GM12878 (cell line): ENCODE measurements at regions not wholly inside any gene's neighbourhood (a gene's known extent, or its start where the extent isn't known, plus 50 kb on each side); places are given as distances from the start of the nearest gene placed in this dataset.

Experiments
- ATAC-seq: fragments of 200-7000 bp; cut with Tn5 transposase; 3 replicates; pipeline ENCODE4 v1.9.1; 2020; ENCODE audit warnings: mild to moderate bottlenecking, moderate library complexity
- BruUV-seq: library from RNA; stranded (reverse); fragments of 400-500 nt; replicated peaks from 2 replicates; lab custom pipeline; 2021; lab: Mats Ljungman, UMichigan
- CTCF ChIA-PET: fragments of 300-600 bp; sonication (Branson Sonifier 250); formaldehyde crosslinking; extraction: SDS; loops from one replicate; lab custom pipeline; 2021; ENCODE audit warnings: inconsistent platforms; lab: Yijun Ruan, JAX
- POLR2A ChIA-PET: fragments of 350-600 bp; formaldehyde crosslinking; extraction: SDS; loops from one replicate; lab custom pipeline; 2021; ENCODE audit warnings: inconsistent platforms; lab: Charles Lee
- RAD21 ChIA-PET: fragments of 300-600 bp; sonication (Branson Sonifier 250); formaldehyde crosslinking; loops from one replicate; lab custom pipeline; 2023; ENCODE audit warnings: antibody characterized with exemption; ENCODE audit not compliant: unreplicated experiment; lab: Charles Lee
- SMC1A ChIA-PET: fragments of 300-600 bp; sonication (Branson Sonifier 250); formaldehyde crosslinking; loops from one replicate; lab custom pipeline; 2023; ENCODE audit not compliant: unreplicated experiment, uncharacterized antibody; lab: Charles Lee
- DNase-seq: peaks from one replicate; pipeline ENCODE4 v3.0.0-alpha.2; 2011; ENCODE audit warnings: low read depth, low spot score
- FAIRE-seq: peaks from 3 replicates; lab custom pipeline; 2011; peaks lifted over from hg19 to GRCh38; lab: Jason Lieb, UNC
- H2AFZ ChIP-seq: 2 replicates; pipeline ENCODE4 v1.6.0; 2011; ENCODE audit warnings: low read depth, low read length, control low read depth; ENCODE audit not compliant: control insufficient read depth
- H3K27ac ChIP-seq: 2 replicates; pipeline ENCODE4 v1.5.1; 2011; ENCODE audit warnings: control low read depth; ENCODE audit not compliant: control insufficient read depth, insufficient read depth
- H3K27me3 ChIP-seq, 2 experiments: replicated peaks in 1 of 2; 2 replicates each; pipeline versions ENCODE4 v1.6.0 to v1.6.1; 2011; ENCODE audit warnings: low read length in 1 of 2; ENCODE audit not compliant: control insufficient read depth in 2 of 2, insufficient read depth in 2 of 2
- H3K36me3 ChIP-seq, 2 experiments: 2 replicates each; pipeline ENCODE4 v1.5.1; 2011; ENCODE audit warnings: low read length in 1 of 2; ENCODE audit not compliant: control insufficient read depth in 2 of 2, insufficient read depth in 2 of 2
- H3K4me1 ChIP-seq: 2 replicates; pipeline ENCODE4 v1.6.1; 2011; ENCODE audit warnings: mild to moderate bottlenecking, low read length, moderate library complexity, mixed read lengths; ENCODE audit not compliant: control insufficient read depth, insufficient read depth
- H3K4me2 ChIP-seq: 2 replicates; pipeline ENCODE4 v1.6.0; 2011; ENCODE audit warnings: control low read depth; ENCODE audit not compliant: control insufficient read depth, insufficient read depth
- H3K4me3 ChIP-seq: fragments of 200-600 bp; sonication (generic); 2 replicates; pipeline ENCODE4 v1.5.1; 2016
- H3K79me2 ChIP-seq: 2 replicates; pipeline ENCODE4 v1.6.0; 2011; ENCODE audit warnings: low read length; ENCODE audit not compliant: control insufficient read depth, insufficient read depth
- H3K9ac ChIP-seq: 2 replicates; pipeline ENCODE4 v1.8.0; 2011; ENCODE audit warnings: low read length, control low read depth, mixed read lengths; ENCODE audit not compliant: control insufficient read depth, insufficient read depth
- H3K9me3 ChIP-seq: replicated peaks from 3 replicates; pipeline ENCODE4 v1.5.1; 2011; ENCODE audit warnings: mild to moderate bottlenecking, low read length; ENCODE audit not compliant: control insufficient read depth, insufficient read depth
- H4K20me1 ChIP-seq: 2 replicates; pipeline ENCODE4 v1.6.0; 2011; ENCODE audit not compliant: control insufficient read depth, insufficient read depth
- BCL3 ChIP-seq: IDR thresholded peaks from 2 replicates; pipeline ENCODE4 v1.6.1; 2011; ENCODE audit warnings: borderline replicate concordance, low read depth, mild to moderate bottlenecking, moderate library complexity, low read length; ENCODE audit not compliant: insufficient read depth, poor library complexity, severe bottlenecking
- CBX5 ChIP-seq: sonication (generic); IDR thresholded peaks from 2 replicates; pipeline ENCODE4 v1.6.1; 2016; ENCODE audit warnings: low read depth, moderate library complexity, mild to moderate bottlenecking, inconsistent platforms
- GATAD2B ChIP-seq: fragments of 450-650 bp; conservative IDR thresholded peaks from 2 replicates; pipeline ENCODE4 v1.6.1; 2017; ENCODE audit warnings: low read depth, mild to moderate bottlenecking, moderate library complexity
- NR2C2 ChIP-seq: IDR thresholded peaks from 2 replicates; pipeline ENCODE4 v1.6.1; 2011; ENCODE audit warnings: borderline replicate concordance, low read depth; ENCODE audit not compliant: control insufficient read depth, insufficient read length
- RELA ChIP-seq: fragments of 450-650 bp; IDR thresholded peaks from 2 replicates; pipeline ENCODE4 v1.8.0; 2014; ENCODE audit warnings: borderline replicate concordance; ENCODE audit not compliant: partially characterized antibody
- SMAD5 ChIP-seq: IDR thresholded peaks from 2 replicates; pipeline ENCODE4 v1.6.1; 2016; ENCODE audit warnings: antibody characterized with exemption, low read depth
- SMARCA5 ChIP-seq: fragments of 450-650 bp; IDR thresholded peaks from 2 replicates; pipeline ENCODE4 v1.6.1; 2017; ENCODE audit warnings: mild to moderate bottlenecking
- SRF ChIP-seq, 2 experiments: IDR thresholded peaks; 2 replicates each; pipeline ENCODE4 v1.6.1; 2011; ENCODE audit warnings: low read depth in 2 of 2, low read length in 2 of 2, mild to moderate bottlenecking in 1 of 2, moderate library complexity in 1 of 2
- ZBED1 ChIP-seq: IDR thresholded peaks from 2 replicates; pipeline ENCODE4 v1.6.1; 2016; ENCODE audit warnings: borderline replicate concordance
- ZNF592 ChIP-seq: fragments of 450-650 bp; IDR thresholded peaks from 2 replicates; pipeline ENCODE4 v1.6.1; 2017; ENCODE audit warnings: mild to moderate bottlenecking, moderate library complexity
- WGBS: methylation state at CpG from one replicate; pipeline ENCODE4 v1.1.6; 2016; ENCODE audit warnings: low lambda C conversion rate; ENCODE audit not compliant: insufficient replicate concordance, insufficient coverage; ENCODE audit errors: missing lambda C conversion rate; 5-methylcytosine and 5-hydroxymethylcytosine counted together
- in situ Hi-C: fragments of 300-500 bp; cut with MboI; formaldehyde crosslinking; loops from 9 replicates; pipeline ENCODE4 v1.14.3; 2018; ENCODE audit warnings: mixed read lengths
- intact Hi-C: fragments of 100-400 bp; cut with micrococcal nuclease; formaldehyde crosslinking; loops from one replicate; pipeline ENCODE4 v1.14.2; 2022; ENCODE audit not compliant: unreplicated experiment
- TF ChIP-seq, protein P1 (sequence below): fragments of 450-650 bp; IDR thresholded peaks from 2 replicates; pipeline ENCODE4 v1.6.1; 2014; ENCODE audit warnings: mild to moderate bottlenecking
- TF ChIP-seq, protein P2 (sequence below): fragments of 150-350 bp; IDR thresholded peaks from 2 replicates; pipeline ENCODE4 v1.6.1; 2016; ENCODE audit warnings: low read depth, low read length

DNA sequence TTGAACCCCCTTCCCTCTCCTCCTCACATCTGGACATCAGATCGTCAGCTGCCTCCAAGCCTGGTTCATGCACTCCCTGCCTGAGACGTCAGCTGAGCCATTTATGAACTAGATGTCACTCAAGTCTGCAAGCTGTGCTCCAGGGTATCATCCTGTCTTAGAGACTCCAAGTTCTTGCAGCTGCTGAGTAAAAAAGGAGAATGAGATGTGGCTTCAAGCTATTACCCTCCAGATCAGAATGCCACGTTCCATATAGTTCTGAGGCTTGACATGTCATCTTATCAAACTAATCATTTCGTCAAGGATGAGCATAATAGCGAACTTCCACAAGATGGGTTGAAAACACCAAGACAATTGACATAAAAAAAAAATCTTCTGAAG is 766.3 kb downstream of the TBL1XR1 start:
- no peak for TF ChIP-seq GATAD2B
- TF ChIP-seq ZNF592, result no peak
- TF ChIP-seq, protein P1, sequence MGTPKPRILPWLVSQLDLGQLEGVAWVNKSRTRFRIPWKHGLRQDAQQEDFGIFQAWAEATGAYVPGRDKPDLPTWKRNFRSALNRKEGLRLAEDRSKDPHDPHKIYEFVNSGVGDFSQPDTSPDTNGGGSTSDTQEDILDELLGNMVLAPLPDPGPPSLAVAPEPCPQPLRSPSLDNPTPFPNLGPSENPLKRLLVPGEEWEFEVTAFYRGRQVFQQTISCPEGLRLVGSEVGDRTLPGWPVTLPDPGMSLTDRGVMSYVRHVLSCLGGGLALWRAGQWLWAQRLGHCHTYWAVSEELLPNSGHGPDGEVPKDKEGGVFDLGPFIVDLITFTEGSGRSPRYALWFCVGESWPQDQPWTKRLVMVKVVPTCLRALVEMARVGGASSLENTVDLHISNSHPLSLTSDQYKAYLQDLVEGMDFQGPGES, result no peak
- TF ChIP-seq SMARCA5, result no peak
- no peak for TF ChIP-seq CBX5
- TF ChIP-seq ZBED1, result no peak
- no peak for TF ChIP-seq SRF (IDR thresholded peaks at IDR 0.05; ENCODE audit: low read depth in 2 of 2, low read length in 2 of 2)
- TF ChIP-seq, protein P2, sequence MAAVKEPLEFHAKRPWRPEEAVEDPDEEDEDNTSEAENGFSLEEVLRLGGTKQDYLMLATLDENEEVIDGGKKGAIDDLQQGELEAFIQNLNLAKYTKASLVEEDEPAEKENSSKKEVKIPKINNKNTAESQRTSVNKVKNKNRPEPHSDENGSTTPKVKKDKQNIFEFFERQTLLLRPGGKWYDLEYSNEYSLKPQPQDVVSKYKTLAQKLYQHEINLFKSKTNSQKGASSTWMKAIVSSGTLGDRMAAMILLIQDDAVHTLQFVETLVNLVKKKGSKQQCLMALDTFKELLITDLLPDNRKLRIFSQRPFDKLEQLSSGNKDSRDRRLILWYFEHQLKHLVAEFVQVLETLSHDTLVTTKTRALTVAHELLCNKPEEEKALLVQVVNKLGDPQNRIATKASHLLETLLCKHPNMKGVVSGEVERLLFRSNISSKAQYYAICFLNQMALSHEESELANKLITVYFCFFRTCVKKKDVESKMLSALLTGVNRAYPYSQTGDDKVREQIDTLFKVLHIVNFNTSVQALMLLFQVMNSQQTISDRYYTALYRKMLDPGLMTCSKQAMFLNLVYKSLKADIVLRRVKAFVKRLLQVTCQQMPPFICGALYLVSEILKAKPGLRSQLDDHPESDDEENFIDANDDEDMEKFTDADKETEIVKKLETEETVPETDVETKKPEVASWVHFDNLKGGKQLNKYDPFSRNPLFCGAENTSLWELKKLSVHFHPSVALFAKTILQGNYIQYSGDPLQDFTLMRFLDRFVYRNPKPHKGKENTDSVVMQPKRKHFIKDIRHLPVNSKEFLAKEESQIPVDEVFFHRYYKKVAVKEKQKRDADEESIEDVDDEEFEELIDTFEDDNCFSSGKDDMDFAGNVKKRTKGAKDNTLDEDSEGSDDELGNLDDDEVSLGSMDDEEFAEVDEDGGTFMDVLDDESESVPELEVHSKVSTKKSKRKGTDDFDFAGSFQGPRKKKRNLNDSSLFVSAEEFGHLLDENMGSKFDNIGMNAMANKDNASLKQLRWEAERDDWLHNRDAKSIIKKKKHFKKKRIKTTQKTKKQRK, result no peak
- TF ChIP-seq BCL3, result no peak
- no peak for TF ChIP-seq NR2C2
- TF ChIP-seq SMAD5, result no peak
- no peak for TF ChIP-seq RELA
- no peaks in the 10 kb centered on the region; the same call in 2 of the 3 replicates for H3K9me3 ChIP-seq
- intact Hi-C loops (no loop called here), in situ Hi-C loops (no loop called here)
- no peak for ATAC-seq
- H3K27ac ChIP-seq, result no peak overlapping the region
- H3K36me3 ChIP-seq, result no peaks in the 10 kb centered on the region
- no peak overlapping the region for H3K9ac ChIP-seq
- ChIA-PET POLR2A (no interaction called here), SMC1A (interaction anchor here (0.8 to 1.5 kb wide), 2 partner anchors 998 to 1073 kb away, joined by 3 to 4 read pairs; no protein-coding TSS in a partner anchor), RAD21 (interaction anchor here (1.4 kb wide), 1 partner anchor 1073 kb away, joined by 10 read pairs; no protein-coding TSS in a partner anchor), CTCF (interaction anchor here (0.6 to 1.8 kb wide), 3 partner anchors 10 to 1485 kb away, joined by 3 to 16 read pairs (median 3); no protein-coding TSS in a partner anchor)
- H3K27me3 ChIP-seq, result no peaks in the 10 kb centered on the region
- no peak overlapping the region for H3K4me2 ChIP-seq
- H3K4me3 ChIP-seq, result no peak overlapping the region
- no peaks in the 10 kb centered on the region for H3K4me1 ChIP-seq
- no peaks in the 10 kb centered on the region for H4K20me1 ChIP-seq
- no peak for FAIRE-seq
- DNase-seq, result no peak
- no peak overlapping the region for H2AFZ ChIP-seq
- H3K79me2 ChIP-seq, result no peaks in the 10 kb centered on the region
- 0% methylated on average over 5 of the region's 5 CpGs for WGBS
- BruUV-seq, result no TSS peak
